ENCODE measurements at regions not wholly inside any gene's neighbourhood (a gene's known extent, or its start where the extent isn't known, plus 50 kb on each side); places are given as distances from the start of the nearest gene placed in this dataset.

- no peaks in the 10 kb centered on the region for H3K9me3 ChIP-seq (ENCODE audit: insufficient read depth, low read length)
- H3K4me3 ChIP-seq (ENCODE audit: insufficient read depth, low read length, poor library complexity, severe bottlenecking): no peak overlapping the region
- no peaks in the 10 kb centered on the region for H3K27me3 ChIP-seq (ENCODE audit: low read length)
- H3K9me2 ChIP-seq (replicated peaks; ENCODE audit: insufficient read depth, low read length): no peaks in the 10 kb centered on the region
- no peaks in the 10 kb centered on the region for H3K36me3 ChIP-seq (ENCODE audit: low read length)
- H3K27ac ChIP-seq (ENCODE audit: low read depth, low read length): no peak overlapping the region
- no peaks in the 10 kb centered on the region for H4K20me1 ChIP-seq (ENCODE audit: low read depth, low read length)
- no peak overlapping the region for H3K9ac ChIP-seq (ENCODE audit: low read length)
- no peaks in the 10 kb centered on the region for H3K79me2 ChIP-seq (ENCODE audit: insufficient read depth, low read length)
- H2AFZ ChIP-seq (ENCODE audit: low read depth, low read length, severe bottlenecking): no peak overlapping the region
- TF ChIP-seq CTCF (IDR thresholded peaks at IDR 0.05; ENCODE audit: insufficient read depth, low read length, poor library complexity, severe bottlenecking) (no peak), EZH2phosphoT487 (conservative IDR thresholded peaks at IDR 0.05; ENCODE audit: low read length) (no peak)
- H3K4me2 ChIP-seq (ENCODE audit: low read depth, low read length, poor library complexity, severe bottlenecking): no peak overlapping the region
- H3F3A ChIP-seq (ENCODE audit: insufficient read depth): no peaks in the 10 kb centered on the region
Observed at GRCh38 chr15:47283246-47283645, 434.1 kb upstream of the SEMA6D start.

GRCh38 chr15:47288794-47289193 is 428.5 kb upstream of the SEMA6D start:
- no peaks in the 10 kb centered on the region for H3F3A ChIP-seq (ENCODE audit: insufficient read depth)
- H4K20me1 ChIP-seq (ENCODE audit: low read depth, low read length): no peaks in the 10 kb centered on the region
- no peaks in the 10 kb centered on the region for H3K27me3 ChIP-seq (ENCODE audit: low read length)
- H3K9me2 ChIP-seq (replicated peaks; ENCODE audit: insufficient read depth, low read length): no peaks in the 10 kb centered on the region
- no peak overlapping the region for H2AFZ ChIP-seq (ENCODE audit: low read depth, low read length, severe bottlenecking)
- TF ChIP-seq EZH2phosphoT487 (conservative IDR thresholded peaks at IDR 0.05; ENCODE audit: low read length) (no peak), CTCF (IDR thresholded peaks at IDR 0.05; ENCODE audit: insufficient read depth, low read length, poor library complexity, severe bottlenecking) (no peak)
- H3K4me3 ChIP-seq (ENCODE audit: insufficient read depth, low read length, poor library complexity, severe bottlenecking): no peak overlapping the region
- H3K4me2 ChIP-seq (ENCODE audit: low read depth, low read length, poor library complexity, severe bottlenecking): no peak overlapping the region
- H3K27ac ChIP-seq (ENCODE audit: low read depth, low read length): no peak overlapping the region
- no peak overlapping the region for H3K9ac ChIP-seq (ENCODE audit: low read length)
- H3K36me3 ChIP-seq (ENCODE audit: low read length): no peaks in the 10 kb centered on the region
- H3K9me3 ChIP-seq (ENCODE audit: insufficient read depth, low read length): no peaks in the 10 kb centered on the region
- no peaks in the 10 kb centered on the region for H3K79me2 ChIP-seq (ENCODE audit: insufficient read depth, low read length)

GRCh38 chr15:47289656-47290055 is 427.6 kb upstream of the SEMA6D start:
- Histone ChIP-seq H3K9ac (ENCODE audit: low read length) (no peak overlapping the region), H3K9me3 (ENCODE audit: insufficient read depth, low read length) (no peaks in the 10 kb centered on the region), H4K20me1 (ENCODE audit: low read depth, low read length) (no peaks in the 10 kb centered on the region), H3K27ac (ENCODE audit: low read depth, low read length) (no peak overlapping the region), H3F3A (ENCODE audit: insufficient read depth) (no peaks in the 10 kb centered on the region), H3K27me3 (ENCODE audit: low read length) (no peaks in the 10 kb centered on the region), H3K36me3 (ENCODE audit: low read length) (no peaks in the 10 kb centered on the region), H3K9me2 (replicated peaks; ENCODE audit: insufficient read depth, low read length) (no peaks in the 10 kb centered on the region), H2AFZ (ENCODE audit: low read depth, low read length, severe bottlenecking) (no peak overlapping the region), H3K4me2 (ENCODE audit: low read depth, low read length, poor library complexity, severe bottlenecking) (no peak overlapping the region), H3K79me2 (ENCODE audit: insufficient read depth, low read length) (no peaks in the 10 kb centered on the region), H3K4me3 (ENCODE audit: insufficient read depth, low read length, poor library complexity, severe bottlenecking) (no peak overlapping the region)
- TF ChIP-seq EZH2phosphoT487 (conservative IDR thresholded peaks at IDR 0.05; ENCODE audit: low read length): no peak
- no peak for TF ChIP-seq CTCF (IDR thresholded peaks at IDR 0.05; ENCODE audit: insufficient read depth, low read length, poor library complexity, severe bottlenecking)

All from SU-DHL-6 (cell line).